ENCODE measurements at regions not wholly inside any gene's neighbourhood (a gene's known extent, or its start where the extent isn't known, plus 50 kb on each side); places are given as distances from the start of the nearest gene placed in this dataset.

DNA sequence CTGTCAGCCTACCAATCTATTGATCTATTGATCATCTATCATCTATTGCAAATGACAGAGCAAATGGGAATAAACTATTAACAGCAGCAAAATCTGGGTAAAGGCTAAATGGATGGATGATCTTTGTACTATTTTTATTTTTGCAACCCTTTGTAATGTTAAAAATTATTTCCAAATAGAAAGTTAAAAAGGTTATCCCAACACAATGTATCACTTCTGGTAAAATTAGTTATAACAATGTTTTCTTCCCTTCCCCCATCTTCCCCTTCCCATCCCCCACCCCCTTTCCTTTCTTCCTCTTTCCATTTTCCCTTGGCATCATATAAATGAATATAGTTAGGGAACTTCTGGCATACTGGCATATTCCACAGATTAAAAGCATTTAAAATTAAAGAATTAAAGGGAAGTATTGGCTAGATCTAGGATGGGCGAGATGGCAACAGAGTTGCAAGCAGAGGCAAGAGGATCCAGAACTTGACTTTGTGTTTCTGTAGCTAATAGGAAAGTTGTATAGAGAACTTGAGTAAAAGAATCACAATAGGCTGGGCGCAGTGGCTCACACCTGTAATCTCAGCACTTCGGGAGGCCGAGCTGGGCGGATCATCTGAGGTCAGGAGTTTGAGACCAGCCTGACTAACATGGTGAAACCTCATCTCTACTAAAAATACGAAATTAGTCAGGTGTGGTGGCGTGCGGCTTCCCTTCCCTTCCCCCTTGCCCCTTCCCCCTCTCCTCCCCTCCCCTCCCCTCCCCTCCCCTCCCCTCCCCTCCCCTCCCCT lies 66.6 kb upstream of the TAF11L2 start:
- Mint-ChIP-seq H3K27ac (ENCODE audit: low read depth, unreplicated experiment) (no peak overlapping the region), H3K27me3 (ENCODE audit: insufficient read depth, unreplicated experiment) (no peaks in the 10 kb centered on the region), H3K4me1 (ENCODE audit: insufficient read depth, unreplicated experiment) (no peaks in the 10 kb centered on the region), H3K36me3 (ENCODE audit: insufficient read depth, unreplicated experiment) (no peaks in the 10 kb centered on the region), H3K4me3 (ENCODE audit: unreplicated experiment) (no peak overlapping the region), H3K9me3 (ENCODE audit: unreplicated experiment) (no peaks in the 10 kb centered on the region)
- ChIA-PET CTCF (no interaction called here), POLR2A (no interaction called here)
- DNase-seq (ENCODE audit: unreplicated experiment), result no peak
- TF ChIP-seq, protein P1, sequence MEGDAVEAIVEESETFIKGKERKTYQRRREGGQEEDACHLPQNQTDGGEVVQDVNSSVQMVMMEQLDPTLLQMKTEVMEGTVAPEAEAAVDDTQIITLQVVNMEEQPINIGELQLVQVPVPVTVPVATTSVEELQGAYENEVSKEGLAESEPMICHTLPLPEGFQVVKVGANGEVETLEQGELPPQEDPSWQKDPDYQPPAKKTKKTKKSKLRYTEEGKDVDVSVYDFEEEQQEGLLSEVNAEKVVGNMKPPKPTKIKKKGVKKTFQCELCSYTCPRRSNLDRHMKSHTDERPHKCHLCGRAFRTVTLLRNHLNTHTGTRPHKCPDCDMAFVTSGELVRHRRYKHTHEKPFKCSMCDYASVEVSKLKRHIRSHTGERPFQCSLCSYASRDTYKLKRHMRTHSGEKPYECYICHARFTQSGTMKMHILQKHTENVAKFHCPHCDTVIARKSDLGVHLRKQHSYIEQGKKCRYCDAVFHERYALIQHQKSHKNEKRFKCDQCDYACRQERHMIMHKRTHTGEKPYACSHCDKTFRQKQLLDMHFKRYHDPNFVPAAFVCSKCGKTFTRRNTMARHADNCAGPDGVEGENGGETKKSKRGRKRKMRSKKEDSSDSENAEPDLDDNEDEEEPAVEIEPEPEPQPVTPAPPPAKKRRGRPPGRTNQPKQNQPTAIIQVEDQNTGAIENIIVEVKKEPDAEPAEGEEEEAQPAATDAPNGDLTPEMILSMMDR (IDR thresholded peaks at IDR 0.05; ENCODE audit: unreplicated experiment), result no peak
- no TSS peak for BruUV-seq (replicated peaks)
- intact Hi-C loops (cut with micrococcal nuclease), result no loop called here

DNA sequence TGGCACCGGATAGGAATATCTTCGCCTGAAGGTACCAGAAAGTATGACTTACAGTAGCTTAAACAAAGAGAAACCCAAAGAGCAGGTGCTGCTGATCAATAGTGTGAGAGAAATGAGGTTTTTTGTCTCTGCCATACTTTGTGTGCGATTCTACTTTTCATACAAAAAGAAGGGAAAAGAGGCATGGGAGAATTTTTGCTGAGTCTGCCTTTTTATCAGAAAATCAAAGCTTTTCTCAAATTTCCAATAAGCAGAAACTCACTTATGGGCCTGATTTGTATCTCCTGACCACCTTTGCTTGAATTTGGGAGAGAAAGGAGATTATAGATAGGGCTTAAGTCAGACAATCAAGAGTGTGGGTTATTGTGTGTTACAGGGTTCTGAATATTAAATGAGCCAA lies 65.5 kb upstream of the TAF11L2 start:
- intact Hi-C loops (cut with micrococcal nuclease), result no loop called here
- POLR2A ChIA-PET, result interaction anchor here (0.6 kb wide), 1 partner anchor 849 kb away, joined by 3 read pairs; no protein-coding TSS in a partner anchor
- DNase-seq (ENCODE audit: unreplicated experiment), result no peak
- Mint-ChIP-seq H3K36me3 (ENCODE audit: insufficient read depth, unreplicated experiment) (no peaks in the 10 kb centered on the region), H3K9me3 (ENCODE audit: unreplicated experiment) (no peaks in the 10 kb centered on the region), H3K4me1 (ENCODE audit: insufficient read depth, unreplicated experiment) (no peaks in the 10 kb centered on the region), H3K27me3 (ENCODE audit: insufficient read depth, unreplicated experiment) (no peaks in the 10 kb centered on the region), H3K27ac (ENCODE audit: low read depth, unreplicated experiment) (no peak overlapping the region), H3K4me3 (ENCODE audit: unreplicated experiment) (no peak overlapping the region)
- CTCF ChIA-PET, result interaction anchor here (0.6 kb wide), 1 partner anchor 30 kb away, joined by 3 read pairs; no protein-coding TSS in a partner anchor
- TF ChIP-seq, protein P1 (IDR thresholded peaks at IDR 0.05; ENCODE audit: unreplicated experiment), result no peak
- BruUV-seq (replicated peaks), result no TSS peak

DNA sequence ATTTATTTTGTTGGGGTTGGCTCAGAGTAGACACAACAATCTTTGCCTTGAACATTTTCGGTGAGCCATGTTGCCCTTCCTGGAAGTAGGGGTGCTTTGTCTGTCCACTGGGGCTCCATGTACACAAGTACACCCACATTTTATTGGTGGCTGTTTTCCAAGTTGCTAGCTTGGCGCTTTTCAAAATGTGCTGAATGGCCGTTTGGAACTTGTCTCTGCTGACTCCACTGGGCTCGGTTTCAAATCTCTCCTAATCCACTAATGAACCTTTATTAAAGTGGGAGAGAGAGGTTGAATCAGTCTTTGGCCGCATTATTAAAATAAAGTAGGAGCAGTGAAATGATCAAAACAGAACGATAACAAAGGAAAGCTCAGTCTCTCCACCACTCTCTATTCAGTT lies 64.6 kb upstream of the TAF11L2 start:
- no peaks in the 10 kb centered on the region for H3K9me3 Mint-ChIP-seq (ENCODE audit: unreplicated experiment)
- DNase-seq (ENCODE audit: unreplicated experiment), result no peak
- BruUV-seq (replicated peaks), result no TSS peak
- ChIA-PET CTCF (interaction anchor here (0.6 to 0.9 kb wide), 3 partner anchors 47 to 872 kb away, joined by 4 to 5 read pairs (median 5); no protein-coding TSS in a partner anchor), POLR2A (no interaction called here)
- TF ChIP-seq, protein P1 (IDR thresholded peaks at IDR 0.05; ENCODE audit: unreplicated experiment), result no peak
- H3K4me3 Mint-ChIP-seq (ENCODE audit: unreplicated experiment), result no peak overlapping the region
- H3K4me1 Mint-ChIP-seq (ENCODE audit: insufficient read depth, unreplicated experiment), result no peaks in the 10 kb centered on the region
- no peaks in the 10 kb centered on the region for H3K36me3 Mint-ChIP-seq (ENCODE audit: insufficient read depth, unreplicated experiment)
- H3K27ac Mint-ChIP-seq (ENCODE audit: low read depth, unreplicated experiment), result no peak overlapping the region
- intact Hi-C loops (cut with micrococcal nuclease), result no loop called here
- no peaks in the 10 kb centered on the region for H3K27me3 Mint-ChIP-seq (ENCODE audit: insufficient read depth, unreplicated experiment)

DNA sequence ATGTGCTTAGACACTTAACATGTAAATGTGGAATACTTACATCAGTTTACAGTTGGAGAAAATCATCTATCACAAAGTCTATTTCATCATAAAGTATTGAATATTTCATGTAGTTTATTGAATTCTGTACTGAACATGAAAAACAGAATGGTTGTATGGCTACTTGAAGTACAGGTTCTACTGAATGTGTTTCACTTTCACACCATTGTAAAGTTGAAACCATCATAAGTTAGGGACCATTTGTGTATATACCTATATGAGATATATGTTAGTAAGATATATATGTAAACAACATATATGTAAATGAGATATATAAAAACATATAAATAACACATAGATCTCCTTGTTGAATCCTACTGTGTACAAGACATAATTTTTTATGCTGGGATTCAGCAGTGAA lies 63.0 kb upstream of the TAF11L2 start:
- H3K4me1 Mint-ChIP-seq (ENCODE audit: insufficient read depth, unreplicated experiment), result no peaks in the 10 kb centered on the region
- no TSS peak for BruUV-seq (replicated peaks)
- no peak overlapping the region for H3K27ac Mint-ChIP-seq (ENCODE audit: low read depth, unreplicated experiment)
- no peaks in the 10 kb centered on the region for H3K27me3 Mint-ChIP-seq (ENCODE audit: insufficient read depth, unreplicated experiment)
- TF ChIP-seq, protein P1 (IDR thresholded peaks at IDR 0.05; ENCODE audit: unreplicated experiment), result no peak
- DNase-seq (ENCODE audit: unreplicated experiment), result no peak
- H3K4me3 Mint-ChIP-seq (ENCODE audit: unreplicated experiment), result no peak overlapping the region
- H3K9me3 Mint-ChIP-seq (ENCODE audit: unreplicated experiment), result no peaks in the 10 kb centered on the region
- intact Hi-C loops (cut with micrococcal nuclease), result no loop called here
- ChIA-PET CTCF (no interaction called here), POLR2A (no interaction called here)
- no peaks in the 10 kb centered on the region for H3K36me3 Mint-ChIP-seq (ENCODE audit: insufficient read depth, unreplicated experiment)

Measured in MCF 10A (cell line).